PC-3 (cell line): ENCODE measurements at regions not wholly inside any gene's neighbourhood (a gene's known extent, or its start where the extent isn't known, plus 50 kb on each side); places are given as distances from the start of the nearest gene placed in this dataset.

Experiments
- CTCF ChIP-seq: fragments of 300-600 bp; sonication (generic); conservative IDR thresholded peaks from 2 replicates; pipeline ENCODE4 v1.5.1; 2017; ENCODE audit warnings: antibody characterized with exemption, low read depth, mild to moderate bottlenecking, low read length
- EZH2 ChIP-seq: fragments of 300-600 bp; sonication (generic); IDR thresholded peaks from one replicate; pipeline ENCODE4 v1.6.1; 2017; ENCODE audit warnings: antibody characterized with exemption, mild to moderate bottlenecking, low read length; ENCODE audit not compliant: unreplicated experiment

- no peak for TF ChIP-seq CTCF
- TF ChIP-seq EZH2 = no peak
Observed at GRCh38 chr3:68056556-68056955, 402.1 kb upstream of the SUCLG2 start.
